NCI-H2107 treated with DMSO at 0.1 percent for 48 hours (cell line): ENCODE measurements at regions not wholly inside any gene's neighbourhood (a gene's known extent, or its start where the extent isn't known, plus 50 kb on each side); places are given as distances from the start of the nearest gene placed in this dataset.
"Not testable (repeated sequence)": the region's sequence is repeated elsewhere in the genome, so short reads cannot be mapped to it uniquely, and the experiment has no call there.

Experiments
- DNase-seq: peaks from one replicate; lab custom pipeline; 2025; ENCODE audit not compliant: unreplicated experiment; lab: John Stamatoyannopoulos, UW

DNA sequence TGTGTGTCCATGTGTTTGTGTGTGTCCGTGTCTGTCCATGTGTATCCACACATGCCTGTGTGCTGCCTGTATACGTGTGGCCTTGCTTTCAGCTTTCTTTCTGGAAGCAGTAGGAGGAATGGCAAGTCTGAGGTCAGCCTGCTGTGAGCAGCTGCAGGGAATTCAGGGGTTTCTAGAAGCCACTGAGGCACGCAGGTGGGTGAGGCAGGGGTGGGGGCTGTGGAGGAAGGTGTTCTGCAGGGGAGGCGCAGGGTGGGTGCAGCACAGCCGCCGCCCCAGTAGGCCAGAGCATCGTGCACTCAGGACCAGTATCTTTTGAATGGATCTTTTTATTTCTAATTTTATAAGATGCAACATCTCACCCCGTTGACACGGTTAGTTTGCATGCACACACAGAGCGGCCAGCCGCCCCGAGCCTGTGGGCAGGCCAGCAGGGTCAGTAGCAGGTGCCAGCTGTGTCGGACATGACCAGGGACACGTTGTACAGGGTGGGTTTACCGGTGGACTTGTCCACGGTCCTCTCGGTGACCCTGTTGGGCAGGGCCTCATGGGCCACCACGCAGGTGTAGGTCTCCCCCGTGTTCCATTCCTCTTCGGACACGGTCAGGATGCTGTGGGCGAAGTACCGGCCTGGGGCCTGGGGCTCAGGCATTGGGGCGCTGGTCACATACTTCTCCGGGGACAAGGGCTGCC is 327.7 kb downstream of the TMEM121 start:
- DNase-seq: no peak

DNA sequence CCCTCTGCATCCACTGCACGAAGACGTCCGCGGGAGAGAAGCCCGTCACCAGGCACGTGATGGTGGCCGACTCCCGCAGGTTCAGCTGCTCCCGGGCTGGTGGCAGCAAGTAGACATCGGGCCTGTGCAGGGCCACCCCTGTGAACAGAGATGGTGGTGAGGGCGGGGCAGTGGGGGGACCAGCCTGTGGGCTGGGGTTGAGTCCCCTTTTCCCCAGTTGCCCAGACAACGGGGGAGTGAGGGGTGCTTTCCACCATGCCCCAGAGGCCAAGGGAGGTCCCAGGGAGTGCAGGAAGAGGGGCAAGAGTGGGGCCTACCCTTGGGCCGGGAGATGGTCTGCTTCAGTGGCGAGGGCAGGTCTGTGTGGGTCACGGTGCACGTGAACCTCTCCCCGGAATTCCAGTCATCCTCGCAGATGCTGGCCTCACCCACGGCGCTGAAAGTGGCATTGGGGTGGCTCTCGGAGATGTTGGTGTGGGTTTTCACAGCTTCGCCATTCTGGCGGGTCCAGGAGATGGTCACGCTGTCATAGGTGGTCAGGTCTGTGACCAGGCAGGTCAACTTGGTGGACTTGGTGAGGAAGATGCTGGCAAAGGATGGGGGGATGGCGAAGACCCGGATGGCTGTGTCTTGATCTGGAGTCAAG is 328.3 kb downstream of the TMEM121 start:
- no peak for DNase-seq

- DNase-seq: no peak
Measured at GRCh38 chr14:105855246-105855892, 329.0 kb downstream of the TMEM121 start.

DNA sequence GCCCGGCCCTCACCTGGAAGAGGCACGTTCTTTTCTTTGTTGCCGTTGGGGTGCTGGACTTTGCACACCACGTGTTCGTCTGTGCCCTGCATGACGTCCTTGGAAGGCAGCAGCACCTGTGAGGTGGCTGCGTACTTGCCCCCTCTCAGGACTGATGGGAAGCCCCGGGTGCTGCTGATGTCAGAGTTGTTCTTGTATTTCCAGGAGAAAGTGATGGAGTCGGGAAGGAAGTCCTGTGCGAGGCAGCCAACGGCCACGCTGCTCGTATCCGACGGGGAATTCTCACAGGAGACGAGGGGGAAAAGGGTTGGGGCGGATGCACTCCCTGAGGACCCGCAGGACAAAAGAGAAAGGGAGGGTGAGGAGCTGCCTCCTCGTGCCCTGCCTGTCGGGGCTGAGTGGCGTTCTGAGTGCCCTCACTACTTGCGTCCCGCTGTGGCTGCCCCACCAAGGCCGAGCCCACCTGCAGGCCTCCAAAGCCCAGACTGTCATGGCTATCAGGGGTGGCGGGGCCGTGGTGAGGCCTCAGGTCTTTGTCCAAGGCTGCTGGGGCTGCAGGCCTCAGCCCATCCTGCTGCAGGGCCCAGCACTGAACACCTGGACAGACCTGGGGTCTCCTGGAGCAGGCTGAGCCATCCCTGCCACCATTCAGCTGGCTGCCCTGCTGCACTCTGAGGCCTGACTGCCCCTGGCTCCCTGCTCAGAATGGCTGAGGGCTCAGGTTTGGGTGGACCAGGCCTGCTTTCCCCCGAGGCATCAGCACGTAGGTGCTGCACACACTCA is 329.7 kb downstream of the TMEM121 start:
- DNase-seq: no peak

DNA sequence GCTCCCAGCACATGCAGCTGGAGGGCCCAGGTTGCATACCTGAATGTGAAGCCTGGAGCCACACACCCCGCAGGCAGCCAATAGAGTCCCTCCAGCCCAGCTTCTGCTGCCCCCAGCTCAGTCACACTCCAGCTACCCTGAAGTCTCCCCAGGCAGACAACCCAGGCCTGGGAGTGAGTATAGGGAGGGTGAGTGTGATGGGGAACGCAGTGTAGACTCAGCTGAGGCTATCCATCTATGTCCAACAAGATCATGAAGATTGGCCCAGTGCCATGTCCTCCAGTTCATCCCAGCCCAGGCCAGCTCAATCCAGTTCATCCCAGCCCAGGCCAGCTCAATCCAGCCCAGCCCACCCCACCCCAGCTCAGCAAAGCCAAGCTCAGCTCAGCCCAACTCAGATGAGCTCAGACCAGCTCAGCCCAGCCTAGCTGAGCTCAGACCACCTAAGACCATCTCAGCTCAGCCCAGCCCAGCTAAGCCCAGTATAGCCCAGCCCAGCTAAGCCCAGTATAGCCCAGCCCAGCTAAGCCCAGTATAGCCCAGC is 330.4 kb downstream of the TMEM121 start:
- DNase-seq: no peak

- DNase-seq: no peak
Measured at GRCh38 chr14:105857220-105857825, 330.9 kb downstream of the TMEM121 start.

DNA sequence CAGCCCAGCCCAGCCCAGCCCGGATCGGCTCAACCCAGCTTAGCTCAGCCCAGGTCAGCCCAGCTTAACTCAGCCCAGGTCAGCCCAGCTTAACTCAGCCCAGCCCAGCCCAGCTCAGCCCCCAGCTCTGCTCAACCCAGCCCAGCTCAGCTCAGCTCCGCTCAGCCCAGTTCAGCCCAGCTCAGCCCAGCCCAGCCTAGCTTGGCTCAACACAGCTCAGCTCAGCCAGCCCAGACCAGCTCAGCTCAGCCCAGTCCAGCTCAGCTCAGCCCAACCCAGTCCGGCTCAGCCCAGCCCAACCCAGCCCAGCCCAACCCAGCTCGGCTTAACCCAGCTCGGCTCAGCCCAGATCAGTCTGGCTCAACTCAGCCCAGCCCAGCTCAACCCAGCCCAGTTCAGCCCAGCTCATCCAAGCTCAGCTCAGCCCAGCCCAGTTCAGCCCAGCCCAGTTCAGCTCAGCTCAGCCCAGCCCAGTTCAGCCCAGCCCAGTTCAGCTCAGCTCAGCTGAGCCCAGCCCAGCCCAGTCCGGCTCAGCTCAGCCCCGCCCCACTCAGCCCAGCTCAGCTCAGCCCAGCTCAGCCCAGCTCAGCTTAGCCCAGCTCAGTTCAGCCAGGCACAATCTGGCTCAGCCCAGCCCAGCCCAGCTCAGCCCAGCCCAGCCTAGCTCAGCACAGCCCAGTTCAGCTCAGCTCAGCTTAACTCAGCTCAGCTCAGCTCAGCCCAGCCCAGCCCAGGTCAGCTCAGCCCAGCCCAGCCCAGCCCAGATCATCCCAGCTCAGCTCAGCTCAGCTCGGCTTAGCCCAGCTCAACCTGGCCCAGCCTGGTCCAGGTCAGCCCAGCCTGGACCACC is 331.7 kb downstream of the TMEM121 start:
- DNase-seq: no peak

GRCh38 chr14:105858676-105859025 is 332.3 kb downstream of the TMEM121 start:
- no peak for DNase-seq

GRCh38 chr14:105859073-105859716 is 332.8 kb downstream of the TMEM121 start:
- DNase-seq: not testable (repeated sequence)

DNA sequence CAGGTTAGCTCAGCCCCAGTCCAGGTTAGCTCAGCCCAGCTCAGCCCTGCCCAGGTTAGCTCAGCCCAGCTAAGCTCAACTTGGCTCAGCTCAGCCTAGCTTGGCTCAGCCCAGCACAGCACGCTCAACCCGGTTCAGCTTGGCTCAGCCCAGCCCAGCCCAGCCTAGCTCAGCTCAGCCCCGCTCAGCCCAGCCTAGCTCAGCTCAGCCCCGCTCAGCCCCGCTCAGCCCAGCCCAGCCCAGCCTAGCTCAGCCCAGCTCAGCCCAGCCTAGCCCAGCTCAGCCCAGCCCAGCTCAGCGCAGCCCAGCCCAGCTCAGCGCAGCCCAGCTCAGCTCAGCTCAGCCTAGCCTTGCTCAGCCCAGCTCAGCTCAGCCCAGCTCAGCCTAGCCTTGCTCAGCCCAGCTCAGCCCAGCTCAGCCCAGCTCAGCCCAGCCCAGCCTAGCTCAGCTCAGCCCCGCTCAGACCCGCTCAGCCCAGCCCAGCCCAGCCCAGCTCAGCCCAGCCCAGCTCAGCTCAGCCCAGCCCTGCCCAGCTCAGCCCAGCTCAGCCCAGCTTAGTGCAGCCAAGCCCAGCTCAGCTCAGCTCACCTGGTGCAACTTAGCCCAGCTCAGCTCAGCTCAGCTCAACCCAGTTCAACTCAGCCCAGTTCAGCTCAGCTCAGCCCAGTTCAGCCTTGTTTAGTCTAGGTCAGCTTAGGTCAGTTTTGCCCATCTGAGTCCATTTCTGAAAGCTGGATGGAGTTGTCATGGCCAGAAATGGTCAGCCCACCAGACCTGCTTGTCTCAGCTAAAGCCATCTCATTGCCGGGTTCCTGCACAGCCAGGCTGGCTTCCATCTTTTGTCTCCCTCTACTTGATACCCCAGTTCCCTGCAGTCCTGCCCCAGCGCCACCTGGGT is 333.6 kb downstream of the TMEM121 start:
- DNase-seq: no peak

DNA sequence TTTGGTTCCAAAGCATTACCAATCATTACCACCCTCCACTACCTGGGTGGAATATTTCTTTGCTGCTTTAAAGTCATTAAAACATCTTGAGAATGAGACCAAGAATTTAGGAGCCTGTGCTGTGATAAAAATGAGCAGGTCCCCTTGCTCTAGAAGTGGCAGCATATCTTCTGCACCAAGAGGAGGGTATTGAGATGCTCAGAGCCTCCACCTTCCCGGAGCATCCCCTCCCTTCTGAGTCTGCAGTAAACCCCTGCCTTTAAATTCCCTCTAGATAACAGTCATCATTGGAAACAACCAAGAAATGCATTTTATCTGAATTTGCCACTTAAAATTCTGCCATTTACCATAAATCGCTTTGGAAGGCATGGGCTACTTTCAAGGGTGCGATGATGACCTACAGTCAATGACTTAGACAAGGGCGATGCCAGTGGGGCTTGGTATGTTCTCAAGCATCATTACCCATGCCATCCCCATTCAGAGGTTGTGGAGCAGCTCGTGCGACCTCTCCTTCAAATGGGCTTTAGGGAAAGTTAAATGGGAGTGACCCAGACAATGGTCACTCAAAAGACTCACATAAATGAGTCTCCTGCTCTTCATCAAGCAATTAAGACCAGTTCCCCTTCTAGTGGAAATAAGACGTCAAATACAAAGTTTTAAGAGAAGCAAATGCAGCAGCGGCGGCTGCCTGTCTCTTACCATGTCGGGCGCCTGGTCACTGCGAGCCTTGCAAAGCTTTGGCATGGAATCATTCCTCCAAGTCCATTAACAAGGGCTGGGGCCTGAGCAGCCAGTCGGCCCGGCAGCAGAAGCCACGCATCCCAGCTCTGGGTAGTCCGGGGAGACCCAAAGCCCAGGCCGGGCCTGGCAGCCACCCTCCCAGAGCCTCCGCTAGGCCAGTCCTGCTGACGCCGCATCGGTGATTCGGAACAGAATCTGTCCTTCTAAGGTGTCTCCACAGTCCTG is 334.5 kb downstream of the TMEM121 start:
- DNase-seq: no peak

DNA sequence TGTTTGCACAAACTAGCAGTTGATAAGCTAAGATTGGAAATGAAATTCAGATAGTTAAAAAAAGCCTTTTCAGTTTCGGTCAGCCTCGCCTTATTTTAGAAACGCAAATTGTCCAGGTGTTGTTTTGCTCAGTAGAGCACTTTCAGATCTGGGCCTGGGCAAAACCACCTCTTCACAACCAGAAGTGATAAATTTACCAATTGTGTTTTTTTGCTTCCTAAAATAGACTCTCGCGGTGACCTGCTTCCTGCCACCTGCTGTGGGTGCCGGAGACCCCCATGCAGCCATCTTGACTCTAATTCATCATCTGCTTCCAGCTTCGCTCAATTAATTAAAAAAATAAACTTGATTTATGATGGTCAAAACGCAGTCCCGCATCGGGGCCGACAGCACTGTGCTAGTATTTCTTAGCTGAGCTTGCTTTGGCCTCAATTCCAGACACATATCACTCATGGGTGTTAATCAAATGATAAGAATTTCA is 335.6 kb downstream of the TMEM121 start:
- DNase-seq: no peak

DNA sequence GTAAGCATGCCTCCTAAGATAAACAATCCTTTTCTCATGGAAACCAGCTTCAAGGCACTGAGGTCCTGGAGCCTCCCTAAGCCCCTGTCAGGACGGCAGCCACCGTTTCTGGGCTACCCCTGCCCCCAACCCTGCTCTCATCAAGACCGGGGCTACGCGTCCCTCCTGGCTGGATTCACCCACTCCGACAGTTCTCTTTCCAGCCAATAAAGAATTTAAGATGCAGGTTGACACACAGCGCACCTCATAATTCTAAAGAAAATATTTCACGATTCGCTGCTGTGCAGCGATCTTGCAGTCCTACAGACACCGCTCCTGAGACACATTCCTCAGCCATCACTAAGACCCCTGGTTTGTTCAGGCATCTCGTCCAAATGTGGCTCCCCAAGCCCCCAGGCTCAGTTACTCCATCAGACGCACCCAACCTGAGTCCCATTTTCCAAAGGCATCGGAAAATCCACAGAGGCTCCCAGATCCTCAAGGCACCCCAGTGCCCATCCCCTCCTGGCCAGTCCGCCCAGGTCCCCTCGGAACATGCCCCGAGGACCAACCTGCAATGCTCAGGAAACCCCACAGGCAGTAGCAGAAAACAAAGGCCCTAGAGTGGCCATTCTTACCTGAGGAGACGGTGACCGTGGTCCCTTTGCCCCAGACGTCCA is 336.3 kb downstream of the TMEM121 start:
- no peak for DNase-seq

- no peak for DNase-seq
Measured at GRCh38 chr14:105863296-105864108, 337.1 kb downstream of the TMEM121 start.

DNA sequence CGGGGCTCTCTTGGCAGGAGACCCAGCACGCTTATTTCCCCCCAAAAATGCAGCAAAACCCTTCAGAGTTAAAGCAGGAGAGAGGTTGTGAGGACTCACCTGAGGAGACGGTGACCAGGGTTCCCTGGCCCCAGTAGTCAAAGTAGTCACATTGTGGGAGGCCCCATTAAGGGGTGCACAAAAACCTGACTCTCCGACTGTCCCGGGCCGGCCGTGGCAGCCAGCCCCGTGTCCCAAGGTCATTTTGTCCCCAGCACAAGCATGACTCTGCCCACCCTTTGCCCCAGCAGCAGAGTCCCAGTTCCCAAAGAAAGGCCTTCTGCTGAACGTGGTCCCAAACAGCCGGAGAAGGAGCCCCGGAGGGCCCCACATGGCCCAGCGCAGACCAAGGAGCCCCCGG is 337.7 kb downstream of the TMEM121 start:
- no peak for DNase-seq
